Testis (tissue), 2 donors: ENCODE measurements at regions not wholly inside any gene's neighbourhood (a gene's known extent, or its start where the extent isn't known, plus 50 kb on each side); places are given as distances from the start of the nearest gene placed in this dataset.
"Not testable (repeated sequence)": the region's sequence is repeated elsewhere in the genome, so short reads cannot be mapped to it uniquely, and the experiment has no call there.

Experiments
- DNase-seq: peaks from one replicate; pipeline ENCODE4 v3.0.0-alpha.2; 2019
- H3K27ac ChIP-seq, 2 donors: fragments of 200-600 bp; sonication (generic); one replicate each; pipeline ENCODE4 v1.5.1; 2019
- H3K27me3 ChIP-seq: fragments of 200-600 bp; sonication (generic); one replicate; pipeline ENCODE4 v1.5.1; 2019
- H3K36me3 ChIP-seq: fragments of 200-600 bp; sonication (generic); one replicate; pipeline ENCODE4 v1.5.1; 2017; ENCODE audit warnings: low read depth; ENCODE audit errors: missing control alignments
- H3K4me1 ChIP-seq: fragments of 200-600 bp; sonication (generic); one replicate; pipeline ENCODE4 v1.5.1; 2019
- H3K4me3 ChIP-seq, 2 donors: fragments of 200-600 bp; sonication (generic); one replicate each; pipeline ENCODE4 v1.5.1; 2017 to 2019
- H3K9me3 ChIP-seq: fragments of 200-600 bp; sonication (generic); one replicate; pipeline ENCODE4 v1.5.1; 2017
- CTCF ChIP-seq, 3 experiments: fragments of 450-650 bp in 2 of 3; fragments of 200-600 bp in 1 of 3; sonication (generic) in 1 of 3; IDR thresholded peaks; one replicate each; pipeline ENCODE4 v1.5.1; 2016 to 2019; ENCODE audit warnings: antibody characterized with exemption in 3 of 3, mild to moderate bottlenecking in 2 of 3, moderate library complexity in 1 of 3
- POLR2A ChIP-seq: fragments of 450-650 bp; IDR thresholded peaks from one replicate; pipeline ENCODE4 v1.6.1; 2017; ENCODE audit warnings: antibody characterized with exemption, mild to moderate bottlenecking, moderate library complexity
- WGBS, 2 donors: methylation state at CpG; one replicate each; pipeline ENCODE4 v1.1.5; 2018; 5-methylcytosine and 5-hydroxymethylcytosine counted together
- intact Hi-C: fragments of 100-400 bp; cut with DNase I; formaldehyde crosslinking; loops from one replicate; pipeline ENCODE4 v1.15.1; 2023; ENCODE audit warnings: low total_unique reads

GRCh38 chr2:200122683-200123082 lies 167.3 kb downstream of the MAIP1 start:
- Histone ChIP-seq H3K4me1 (no peaks in the 10 kb centered on the region), H3K36me3 (no peaks in the 10 kb centered on the region), H3K4me3 (no peak overlapping the region), H3K27ac (no peak overlapping the region), H3K27me3 (no peaks in the 10 kb centered on the region), H3K9me3 (no peaks in the 10 kb centered on the region)
- intact Hi-C loops, result no loop called here
- DNase-seq, result no peak
- TF ChIP-seq POLR2A (no peak), CTCF (IDR thresholded peaks at IDR 0.05) (no peak)

- H3K27me3 ChIP-seq, intact Hi-C loops, H3K27ac ChIP-seq, H3K36me3 ChIP-seq, H3K4me3 ChIP-seq, DNase-seq, H3K4me1 ChIP-seq, H3K9me3 ChIP-seq: not testable (repeated sequence)
- WGBS, 2 donors, result 91 to 93% methylated on average over 9 to 10 of the region's 10 CpGs
These were observed 169.4 kb downstream of the MAIP1 start for GRCh38 chr2:200124665-200125368.

GRCh38 chr2:200125444-200126284 lies 170.3 kb downstream of the MAIP1 start:
- no peaks in the 10 kb centered on the region for H3K27me3 ChIP-seq
- H3K36me3 ChIP-seq, result no peaks in the 10 kb centered on the region
- no peak overlapping the region for H3K4me3 ChIP-seq
- intact Hi-C loops, result no loop called here
- no peak overlapping the region for H3K27ac ChIP-seq
- no peaks in the 10 kb centered on the region for H3K4me1 ChIP-seq
- no peaks in the 10 kb centered on the region for H3K9me3 ChIP-seq
- no peak for DNase-seq
- no peak for TF ChIP-seq CTCF (IDR thresholded peaks at IDR 0.05)
- TF ChIP-seq POLR2A, result no peak
- 76 to 86% methylated on average over 3 to 4 of the region's 4 CpGs for WGBS, 2 donors

GRCh38 chr2:200126285-200126670 lies 170.9 kb downstream of the MAIP1 start:
- DNase-seq, H3K9me3 ChIP-seq, intact Hi-C loops, H3K27ac ChIP-seq, H3K4me3 ChIP-seq, H3K27me3 ChIP-seq, H3K4me1 ChIP-seq, H3K36me3 ChIP-seq: not testable (repeated sequence)
- WGBS, 2 donors, result 52 to 61% methylated on average over 2 of the region's 2 CpGs

- H3K9me3 ChIP-seq, intact Hi-C loops, H3K36me3 ChIP-seq, DNase-seq, H3K4me3 ChIP-seq, H3K27ac ChIP-seq, H3K4me1 ChIP-seq, H3K27me3 ChIP-seq: not testable (repeated sequence)
- WGBS, 2 donors, result 93 to 97% methylated on average over 2 of the region's 2 CpGs
These were observed 171.3 kb downstream of the MAIP1 start for GRCh38 chr2:200126680-200127079.

GRCh38 chr2:200127848-200128247 lies 172.5 kb downstream of the MAIP1 start:
- Histone ChIP-seq H3K27me3 (no peaks in the 10 kb centered on the region), H3K4me1 (no peaks in the 10 kb centered on the region), H3K9me3 (no peaks in the 10 kb centered on the region), H3K27ac (no peak overlapping the region), H3K36me3 (no peaks in the 10 kb centered on the region), H3K4me3 (no peak overlapping the region)
- no peak for TF ChIP-seq CTCF (IDR thresholded peaks at IDR 0.05)
- no peak for TF ChIP-seq POLR2A
- intact Hi-C loops, result no loop called here
- DNase-seq, result no peak
